HG02840 (cell line): ENCODE measurements at regions not wholly inside any gene's neighbourhood (a gene's known extent, or its start where the extent isn't known, plus 50 kb on each side); places are given as distances from the start of the nearest gene placed in this dataset.

Experiments
- ATAC-seq: cut with Tn5 transposase; IDR thresholded peaks from one replicate; pipeline ENCODE4 v1.9.1; 2021; ENCODE audit warnings: mild to moderate bottlenecking, moderate library complexity, moderate number of reproducible peaks; ENCODE audit not compliant: unreplicated experiment, low FRiP score

DNA sequence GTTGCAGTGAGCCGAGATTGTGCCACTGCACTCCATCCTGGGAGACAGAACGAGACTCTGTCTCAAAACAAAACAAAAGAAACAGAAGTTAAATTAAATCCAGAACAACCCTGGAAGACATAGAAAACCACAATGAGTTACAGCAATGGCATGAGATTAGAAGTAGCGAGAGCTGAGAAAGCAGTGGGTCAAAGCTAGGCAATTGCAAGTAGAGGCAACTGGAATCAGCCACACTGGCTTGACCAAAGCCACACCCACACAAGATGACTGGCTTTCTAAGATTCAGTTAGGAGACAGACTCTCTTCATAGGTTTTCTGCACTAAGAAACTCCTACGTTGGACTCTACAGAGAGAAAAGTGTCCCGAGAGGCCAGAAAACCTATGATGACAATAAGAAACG lies 443.0 kb downstream of the GPM6A start:
- no peak for ATAC-seq

DNA sequence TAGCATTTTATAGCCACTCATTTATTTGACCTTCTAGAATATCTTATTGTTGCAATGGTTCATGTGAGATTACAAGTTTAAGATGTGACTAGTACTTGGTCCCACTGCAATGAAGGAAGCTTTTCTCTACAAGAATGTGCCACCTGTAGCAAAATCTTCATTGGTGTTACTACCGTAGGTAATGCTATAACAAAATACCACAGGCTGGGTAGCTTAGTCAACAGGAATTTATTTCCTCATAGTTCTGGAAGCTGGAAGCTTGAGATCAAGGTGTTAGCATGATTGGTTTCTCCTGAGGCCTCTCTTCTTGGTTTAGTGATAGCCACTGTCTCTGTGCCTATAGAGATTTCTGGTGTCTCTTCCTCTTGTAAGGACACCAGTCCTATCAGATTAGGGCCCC lies 441.0 kb downstream of the GPM6A start:
- no peak for ATAC-seq

DNA sequence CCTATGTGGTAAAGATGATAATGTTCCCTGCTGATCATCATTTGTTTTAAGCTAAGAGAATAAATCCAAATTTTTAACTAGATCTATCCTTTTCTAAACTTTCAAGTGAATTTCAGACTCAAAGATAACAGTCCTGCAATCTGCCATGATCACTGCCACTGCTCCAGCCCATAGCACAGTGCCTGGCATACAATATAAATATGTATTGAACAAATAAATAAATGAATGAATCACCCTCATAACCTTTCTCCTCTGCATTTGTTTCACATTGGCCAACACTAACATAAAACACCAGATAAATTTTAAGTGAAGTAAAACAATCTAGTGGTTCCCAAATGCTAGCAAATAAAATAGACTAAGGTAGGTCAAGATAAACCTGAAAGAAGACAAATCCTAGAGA lies 439.0 kb downstream of the GPM6A start:
- no peak for ATAC-seq

DNA sequence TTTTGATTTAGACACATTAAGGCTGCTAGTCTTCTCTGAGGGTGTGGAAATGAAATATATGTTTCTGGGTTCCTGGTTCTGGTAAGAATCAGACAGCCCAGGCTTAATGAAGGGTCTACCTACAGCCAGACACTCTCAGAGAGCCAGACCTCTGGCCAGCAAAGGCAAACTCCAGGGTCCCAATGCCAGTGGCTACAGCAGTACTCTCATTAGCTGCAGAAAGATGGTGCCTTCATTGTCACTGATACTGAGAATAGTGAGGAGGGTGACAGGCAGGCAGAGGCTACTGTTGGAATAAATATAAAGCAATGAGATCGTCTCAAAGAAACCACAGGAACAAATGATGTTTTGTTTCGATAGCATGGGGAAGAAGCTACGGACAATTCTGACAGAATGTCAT lies 437.6 kb downstream of the GPM6A start:
- no peak for ATAC-seq

DNA sequence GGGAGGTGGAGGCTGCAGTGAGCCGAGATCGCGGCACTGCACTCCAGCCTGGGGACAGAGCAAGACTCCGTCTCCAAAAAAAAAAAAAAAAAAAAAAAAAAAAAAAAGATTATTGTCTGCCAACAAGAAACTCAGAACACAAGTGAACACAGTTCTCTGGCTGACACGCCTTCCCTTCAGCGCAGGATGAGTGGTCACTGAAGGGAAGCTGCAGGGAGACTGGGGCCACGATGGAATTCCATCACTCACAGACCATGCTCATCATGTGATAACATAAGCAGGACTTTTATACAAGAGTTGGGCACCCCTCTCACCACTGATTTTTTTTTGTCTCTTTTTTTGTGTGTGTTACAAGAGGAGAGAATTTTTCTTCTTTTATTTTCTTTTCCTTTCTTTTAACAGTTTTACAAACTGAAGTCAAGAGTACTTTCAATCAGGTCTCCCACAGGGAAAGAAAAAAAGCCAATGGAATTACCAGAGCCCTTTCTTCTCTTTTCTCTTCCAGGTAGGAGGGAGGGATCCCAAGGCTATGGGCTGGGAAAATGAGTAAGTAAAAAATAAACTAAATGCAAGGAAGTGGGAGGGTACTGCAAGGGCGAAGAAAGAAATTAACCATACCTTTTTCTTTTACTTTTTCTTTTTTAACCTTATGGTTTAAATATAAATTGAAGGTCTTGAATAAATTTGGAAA lies 435.6 kb downstream of the GPM6A start:
- ATAC-seq, result no peak

DNA sequence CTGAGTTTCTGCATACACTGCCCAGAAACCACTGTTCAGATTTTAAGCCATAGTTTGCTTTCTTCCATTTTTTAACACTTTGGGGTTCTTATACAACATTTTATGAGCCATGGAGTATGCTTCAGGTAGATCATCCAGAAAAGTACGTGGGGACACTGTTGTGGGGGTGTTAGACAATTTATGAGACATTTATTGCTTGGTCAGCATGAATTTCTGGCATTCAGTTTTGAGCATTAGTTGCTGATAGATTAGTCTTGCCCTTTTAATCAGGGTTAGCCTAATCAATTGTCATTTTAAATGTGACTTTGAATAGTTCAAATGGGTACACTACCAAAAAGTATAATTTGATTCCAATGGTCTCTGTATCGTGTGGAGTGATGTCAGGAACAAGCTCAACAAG lies 434.9 kb downstream of the GPM6A start:
- no peak for ATAC-seq

DNA sequence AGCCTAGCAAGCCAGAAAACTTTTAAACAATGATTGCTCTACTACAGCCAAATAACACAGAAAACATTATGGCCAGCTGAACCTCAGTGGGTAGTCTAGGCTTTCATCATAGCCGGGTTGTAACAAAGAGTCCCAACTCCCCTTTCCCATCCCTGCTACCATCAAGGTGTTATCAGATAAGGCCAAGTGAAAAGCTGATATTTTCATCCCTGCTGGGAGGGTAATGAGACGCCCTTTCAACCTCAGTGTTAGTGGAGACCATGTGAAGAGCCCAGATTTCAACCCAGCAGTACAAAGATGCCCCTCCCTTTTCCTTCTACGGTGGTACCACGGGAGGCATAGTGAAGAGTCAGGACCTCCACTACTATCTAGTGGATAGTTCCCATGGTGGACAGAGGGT lies 433.7 kb downstream of the GPM6A start:
- no peak for ATAC-seq

DNA sequence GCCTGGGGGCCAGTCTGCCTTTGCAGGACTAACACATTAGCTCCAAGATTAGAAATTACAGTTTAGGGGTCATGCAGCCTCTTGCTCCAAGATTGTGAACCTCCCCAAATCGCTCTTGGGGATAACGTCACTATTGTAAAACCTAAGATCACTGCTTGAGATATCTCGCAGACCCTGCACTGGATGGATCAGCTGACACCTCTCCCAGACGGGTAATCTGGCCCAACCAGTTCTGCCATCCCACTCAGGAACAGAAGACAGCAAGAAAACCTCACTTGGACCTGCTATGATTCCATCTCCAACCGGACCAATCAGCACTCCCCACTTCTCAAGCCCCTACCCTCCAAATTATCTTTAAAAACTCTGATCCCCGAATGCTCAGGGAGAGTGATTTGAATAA lies 431.2 kb downstream of the GPM6A start:
- ATAC-seq, result no peak

DNA sequence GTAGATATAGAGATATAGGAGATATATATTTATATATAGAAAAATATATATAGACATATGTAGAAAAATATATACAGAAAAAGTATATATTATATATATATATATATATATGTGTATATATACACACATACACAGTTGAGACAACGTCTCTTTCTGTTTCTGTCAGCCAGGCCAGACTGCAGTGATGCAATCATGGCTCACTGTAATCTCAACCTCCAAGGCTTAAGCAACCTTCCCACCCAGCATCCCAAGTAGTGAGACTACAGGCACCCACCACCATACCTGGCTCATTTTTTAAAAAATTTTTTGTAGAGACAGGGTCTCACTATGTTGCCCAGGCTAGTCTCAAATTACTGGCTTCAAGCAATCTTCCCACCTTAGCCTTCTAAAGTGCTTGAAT lies 426.3 kb downstream of the GPM6A start:
- no peak for ATAC-seq

DNA sequence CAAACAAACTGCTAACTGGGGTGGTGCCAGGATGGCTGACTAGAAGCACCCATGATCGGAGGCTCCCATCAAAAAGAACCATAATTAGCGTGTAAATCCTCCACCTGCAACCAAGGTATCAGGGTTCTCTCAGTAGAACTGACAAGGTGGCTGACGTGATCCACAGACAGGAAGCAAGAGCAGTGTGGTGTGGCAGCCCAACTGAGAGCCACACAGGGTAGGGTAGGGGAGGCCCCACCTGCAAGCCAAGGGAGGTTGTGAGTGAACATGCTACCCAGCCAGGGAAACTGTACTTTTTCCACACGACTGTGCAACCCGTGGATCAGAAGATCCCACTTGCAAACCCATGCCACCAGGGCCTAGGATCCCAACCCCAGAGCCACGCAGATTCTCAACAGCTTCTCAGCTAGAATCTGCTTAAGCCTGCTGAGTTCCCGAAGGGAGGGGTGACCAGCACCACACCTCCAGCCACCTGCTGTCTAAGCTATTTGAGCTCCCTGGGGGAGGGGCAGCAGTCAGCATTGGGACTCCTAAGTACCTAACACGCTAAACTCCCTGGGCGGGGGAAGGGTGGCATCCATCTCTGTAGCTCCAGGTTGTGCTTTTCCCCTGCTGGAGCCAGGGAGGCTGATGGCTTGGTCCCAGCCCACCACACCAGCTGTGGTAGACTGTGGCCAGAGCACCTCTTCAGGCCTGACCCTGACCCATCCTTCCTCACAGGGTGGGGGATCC lies 425.1 kb downstream of the GPM6A start:
- peak; percentile 53 for ATAC-seq

DNA sequence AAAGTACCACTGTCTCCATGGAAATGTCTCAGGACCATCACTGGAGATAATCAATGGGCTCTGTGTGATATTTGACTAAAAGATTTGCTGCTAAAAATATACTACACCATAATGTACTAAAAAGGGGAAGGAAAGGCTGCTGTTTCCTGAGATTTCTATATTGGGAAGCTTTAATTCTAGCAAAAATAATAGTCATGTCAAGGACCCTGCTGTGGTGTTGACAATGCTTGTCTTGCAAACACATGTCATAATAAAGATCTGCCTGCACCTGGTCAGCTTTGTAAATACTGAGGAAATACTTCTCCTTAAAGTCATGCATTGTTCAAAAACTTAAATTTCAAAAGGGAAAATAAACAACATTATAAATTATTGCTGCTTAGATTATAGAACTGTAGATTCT lies 417.9 kb downstream of the GPM6A start:
- ATAC-seq, result no peak

DNA sequence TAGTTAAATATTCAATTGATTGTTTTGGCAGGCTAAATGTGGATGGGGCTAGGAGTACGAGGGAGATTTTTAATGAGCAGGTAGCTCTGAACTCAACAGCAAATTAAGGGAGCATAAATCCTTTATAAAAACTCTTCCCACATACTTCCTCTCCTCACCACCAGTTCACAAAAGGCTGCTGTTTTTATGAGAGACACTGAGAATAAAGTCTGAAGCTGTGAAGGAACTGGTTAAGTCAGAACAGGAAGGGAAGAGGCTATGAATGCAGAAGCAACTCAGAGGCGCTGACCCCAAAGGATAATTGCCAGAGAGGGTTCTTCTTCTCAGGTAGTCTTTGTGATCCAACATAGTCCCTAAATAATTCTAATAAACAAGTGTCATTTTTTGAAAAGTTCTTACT lies 406.1 kb downstream of the GPM6A start:
- no peak for ATAC-seq

DNA sequence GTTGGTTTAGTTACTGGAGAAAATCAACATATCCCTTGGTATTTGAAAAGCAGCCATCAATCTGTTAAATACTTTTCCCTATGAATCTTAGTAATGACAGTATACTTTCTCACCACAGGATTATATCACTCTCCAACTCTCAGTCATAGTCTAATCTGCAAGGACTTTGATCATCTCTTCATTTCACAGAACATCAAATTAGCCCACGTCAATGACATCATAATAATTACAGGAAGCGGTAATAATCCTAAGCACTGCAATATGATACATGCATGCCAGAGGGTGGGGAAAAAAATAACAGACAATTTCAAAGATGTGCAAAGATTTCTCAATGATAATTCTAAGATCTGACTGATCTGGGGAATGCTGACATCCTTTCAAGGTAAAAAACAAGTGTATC lies 404.1 kb downstream of the GPM6A start:
- no peak for ATAC-seq

DNA sequence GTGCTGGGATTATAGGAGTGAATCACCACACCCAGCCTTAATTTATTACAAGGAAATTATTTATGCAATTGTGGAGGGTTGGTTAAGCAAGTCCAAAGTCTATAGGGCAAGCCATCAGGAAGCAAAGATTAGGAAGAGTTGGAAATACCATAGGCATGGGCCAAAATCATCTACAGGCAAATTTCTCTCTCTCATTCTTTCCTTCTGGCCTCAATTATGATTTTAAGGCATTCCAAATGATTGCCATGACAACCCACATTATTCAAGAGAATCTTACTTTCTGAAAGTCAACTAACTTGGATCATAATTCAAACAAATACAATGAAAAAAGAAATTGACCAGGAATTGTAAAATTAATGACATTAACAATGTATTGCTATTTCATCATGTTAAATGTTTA lies 400.8 kb downstream of the GPM6A start:
- no peak for ATAC-seq

DNA sequence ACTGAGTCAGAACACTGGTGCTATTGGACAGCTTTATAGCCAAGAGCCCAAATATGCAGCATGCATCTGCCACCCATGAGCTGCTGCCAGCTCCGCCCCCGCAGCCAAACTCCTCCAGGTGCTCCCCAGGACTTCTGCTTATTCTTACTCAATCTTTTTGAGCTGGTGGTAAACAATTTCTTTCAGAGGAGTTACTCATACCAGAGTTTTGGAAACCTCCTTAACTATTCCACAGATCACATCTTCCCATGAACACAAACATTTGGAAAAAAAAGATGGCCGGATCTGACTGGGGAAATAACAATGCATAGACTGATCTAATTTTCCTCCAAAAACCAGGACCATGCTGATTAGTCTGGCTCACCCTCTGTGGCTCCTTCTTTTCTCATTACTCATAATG lies 399.9 kb downstream of the GPM6A start:
- no peak for ATAC-seq

DNA sequence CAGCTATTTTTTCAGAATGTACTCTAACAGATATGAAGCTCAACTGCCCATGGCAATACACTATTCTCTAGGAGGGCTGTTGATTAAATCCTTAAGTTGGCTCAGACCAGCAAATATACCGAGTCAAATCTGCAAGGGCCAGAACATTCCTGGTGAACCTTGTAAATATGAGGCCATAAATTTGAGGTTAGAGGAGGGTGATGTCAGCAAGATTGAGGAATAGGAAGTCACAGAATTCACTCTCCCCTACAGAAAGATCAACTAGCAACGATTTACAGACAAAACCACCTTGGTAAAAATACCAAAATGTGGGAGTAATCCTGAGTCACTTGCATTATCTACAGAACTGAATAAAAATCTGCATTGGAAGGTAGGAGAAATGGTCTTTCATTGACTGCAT lies 399.3 kb downstream of the GPM6A start:
- no peak for ATAC-seq

DNA sequence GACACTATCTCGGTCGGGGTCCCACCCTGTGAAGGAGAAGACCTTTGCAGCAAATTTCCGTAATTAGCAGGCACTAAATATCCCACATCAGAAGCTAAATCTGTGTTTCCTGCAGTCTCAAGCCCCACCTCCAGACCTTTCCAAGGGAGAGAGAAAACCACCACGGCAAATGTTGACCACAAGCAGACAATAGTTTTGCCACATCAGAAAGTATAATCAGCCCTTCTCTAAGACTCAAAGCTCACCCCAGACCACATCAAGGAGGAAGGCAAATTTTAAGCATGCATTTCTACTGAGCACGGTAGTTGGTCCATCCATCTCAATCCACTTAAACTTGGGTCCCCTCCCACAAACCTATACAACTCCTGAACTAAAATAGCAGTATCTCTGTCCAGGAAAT lies 398.5 kb downstream of the GPM6A start:
- ATAC-seq, result no peak

DNA sequence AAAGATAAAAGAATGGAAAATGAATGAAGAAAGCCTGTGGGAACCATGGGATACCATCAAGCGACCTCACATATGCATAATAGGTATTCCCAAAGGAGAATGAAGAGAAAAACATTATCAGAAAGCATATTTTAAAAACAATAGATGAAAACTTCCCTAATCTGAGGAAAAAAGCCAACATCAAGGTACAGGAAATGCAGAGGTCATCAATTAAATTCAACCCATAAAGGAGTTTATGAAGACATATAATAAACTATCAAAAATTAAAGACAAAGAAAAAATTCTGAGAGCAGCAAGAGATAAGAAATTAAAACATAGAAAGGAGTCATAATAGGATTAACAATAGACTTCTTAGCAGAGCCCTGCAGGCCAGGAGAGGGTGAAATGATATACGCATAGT lies 397.5 kb downstream of the GPM6A start:
- ATAC-seq, result no peak

DNA sequence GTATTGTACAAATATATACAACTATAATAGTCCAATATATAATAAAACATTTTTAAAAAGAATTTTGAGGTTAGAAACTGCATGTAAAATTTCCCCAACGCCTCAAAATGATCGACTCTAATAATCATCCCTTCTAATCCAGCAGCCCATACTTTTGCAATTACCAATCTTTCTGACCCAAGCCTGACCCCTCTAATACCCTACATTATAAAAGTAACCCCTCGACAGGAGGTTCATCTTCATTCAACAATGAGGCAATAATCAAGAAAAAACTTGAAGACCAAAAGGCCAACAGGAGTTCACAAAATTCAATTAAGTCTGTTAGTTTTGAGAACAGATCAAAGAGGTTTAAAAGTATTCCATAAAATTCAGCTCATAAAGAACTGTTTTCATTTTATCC lies 393.5 kb downstream of the GPM6A start:
- ATAC-seq, result no peak

DNA sequence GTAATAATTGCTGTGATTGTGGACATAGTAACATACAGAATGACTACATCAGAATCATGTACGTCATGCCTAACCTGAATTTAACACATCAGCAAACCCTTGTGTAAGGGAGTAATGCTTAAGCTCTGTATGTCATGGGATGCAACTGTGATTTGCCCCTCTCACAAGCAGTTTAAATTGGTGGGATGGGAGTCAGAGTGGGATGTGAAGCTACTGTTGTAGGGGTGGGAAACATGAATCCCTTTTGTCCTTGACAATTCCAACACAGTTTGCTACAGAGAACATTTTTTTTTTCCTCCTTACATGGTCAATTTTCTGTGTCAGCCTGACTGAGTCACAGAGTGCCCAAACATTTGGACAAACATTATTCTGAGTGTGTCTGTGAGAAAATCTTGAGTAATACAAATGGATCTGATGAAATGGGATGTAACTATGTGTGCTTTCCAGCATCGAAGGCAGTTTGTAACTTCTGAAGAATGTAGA lies 392.8 kb downstream of the GPM6A start:
- no peak for ATAC-seq

DNA sequence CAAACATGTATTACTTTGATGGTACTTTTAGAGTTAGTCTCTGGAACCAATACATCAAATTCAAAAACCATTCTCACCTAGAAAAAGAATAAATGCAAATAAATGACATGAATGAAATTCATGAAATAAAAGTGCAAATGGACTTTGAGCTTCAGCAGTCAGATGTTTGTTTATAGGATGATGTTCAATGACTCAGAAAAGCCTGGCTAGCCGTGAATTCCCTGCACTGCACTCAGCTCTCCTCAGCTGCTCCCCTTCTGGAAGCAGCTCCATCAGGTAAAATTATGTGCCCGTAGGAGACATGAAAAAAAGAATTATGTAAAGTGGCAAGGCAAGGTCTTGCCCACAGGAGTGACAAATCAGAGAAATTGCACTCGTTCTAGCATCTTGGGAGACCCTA lies 390.6 kb downstream of the GPM6A start:
- ATAC-seq, result no peak

DNA sequence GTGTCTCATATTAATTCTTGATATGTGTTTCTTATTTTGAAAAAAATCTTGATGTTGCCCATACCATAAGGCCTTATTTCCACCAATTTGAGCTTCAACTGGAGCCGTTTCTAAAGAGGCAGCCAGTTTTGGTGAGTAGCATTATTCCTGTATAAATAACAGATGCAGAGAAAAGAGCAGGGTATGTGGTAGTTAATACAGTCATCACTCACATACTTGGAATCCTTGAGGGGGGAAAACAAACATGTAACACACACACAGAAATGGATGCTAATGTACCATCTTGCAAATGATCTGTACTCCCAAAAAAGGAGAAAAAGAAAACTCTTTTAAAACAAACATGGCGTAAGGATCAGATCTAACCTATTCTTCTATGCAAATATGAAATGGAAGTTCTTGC lies 389.7 kb downstream of the GPM6A start:
- no peak for ATAC-seq
